Activated naive CD8-positive, alpha-beta T cell (primary cell): ENCODE measurements at regions not wholly inside any gene's neighbourhood (a gene's known extent, or its start where the extent isn't known, plus 50 kb on each side); places are given as distances from the start of the nearest gene placed in this dataset.
"Not testable (repeated sequence)": the region's sequence is repeated elsewhere in the genome, so short reads cannot be mapped to it uniquely, and the experiment has no call there.

Experiments used
- H3K27ac Mint-ChIP-seq: one replicate; pipeline ENCODE4 v1.8.0; 2021; ENCODE audit warnings: mixed read lengths
- H3K27me3 Mint-ChIP-seq: one replicate; pipeline ENCODE4 v1.8.0; 2021; ENCODE audit warnings: mixed read lengths
- H3K36me3 Mint-ChIP-seq: one replicate; pipeline ENCODE4 v1.8.0; 2021; ENCODE audit warnings: mixed read lengths
- H3K4me1 Mint-ChIP-seq: one replicate; pipeline ENCODE4 v1.8.0; 2021; ENCODE audit warnings: low read depth, mixed read lengths
- H3K4me3 Mint-ChIP-seq: one replicate; pipeline ENCODE4 v1.8.0; 2021; ENCODE audit warnings: mild to moderate bottlenecking, mixed read lengths
- H3K9me3 Mint-ChIP-seq: one replicate; pipeline ENCODE4 v1.8.0; 2021; ENCODE audit warnings: low read depth, mixed read lengths

DNA sequence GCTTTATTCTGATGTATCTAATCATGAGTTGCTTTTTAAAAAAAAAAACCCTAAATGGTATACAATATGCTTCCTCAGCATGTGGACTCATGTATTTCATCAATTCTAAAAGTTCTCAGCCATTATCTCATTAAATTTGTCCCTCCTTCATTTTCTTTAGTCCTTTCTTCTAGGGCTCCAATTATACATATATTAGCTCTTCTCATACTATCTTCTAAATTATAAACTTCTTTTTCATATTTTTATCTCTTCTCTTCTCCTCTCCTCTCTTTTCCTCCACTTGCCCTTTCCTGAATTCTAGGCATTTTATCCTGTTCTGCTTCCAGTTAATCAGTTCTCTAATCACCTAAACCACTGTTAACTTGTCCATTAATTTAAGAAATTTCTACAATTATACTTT is 55.0 kb upstream of the IL33 start:
- no peak overlapping the region for H3K4me3 Mint-ChIP-seq
- H3K9me3 Mint-ChIP-seq, result peaks cover 19% of the 10 kb centered on the region
- no peaks in the 10 kb centered on the region for H3K27me3 Mint-ChIP-seq
- no peaks in the 10 kb centered on the region for H3K4me1 Mint-ChIP-seq
- H3K27ac Mint-ChIP-seq, result no peak overlapping the region
- peaks cover 2% of the 10 kb centered on the region for H3K36me3 Mint-ChIP-seq

DNA sequence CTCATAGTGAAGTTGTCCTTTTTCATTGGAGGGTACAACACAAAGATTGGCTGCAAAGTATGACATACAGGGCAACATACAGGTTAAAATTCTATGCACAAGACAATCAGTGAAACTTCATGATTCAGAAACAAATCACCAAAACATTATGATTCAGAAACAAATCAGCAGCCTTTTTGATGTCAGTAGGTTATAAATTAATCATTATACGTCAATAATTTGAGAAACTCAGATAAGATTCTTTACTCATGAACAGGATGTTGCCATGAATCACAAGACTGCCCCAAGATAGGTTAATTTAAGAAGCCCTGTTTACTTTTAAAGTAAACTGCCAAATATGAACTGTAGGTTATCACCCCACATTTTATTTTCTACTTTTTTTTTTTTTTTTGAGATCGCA is 62.2 kb upstream of the IL33 start:
- no peaks in the 10 kb centered on the region for H3K36me3 Mint-ChIP-seq
- H3K9me3 Mint-ChIP-seq, result peaks cover 4% of the 10 kb centered on the region
- H3K4me1 Mint-ChIP-seq, result no peaks in the 10 kb centered on the region
- no peak overlapping the region for H3K4me3 Mint-ChIP-seq
- H3K27ac Mint-ChIP-seq, result no peak overlapping the region
- H3K27me3 Mint-ChIP-seq, result peaks cover 13% of the 10 kb centered on the region

DNA sequence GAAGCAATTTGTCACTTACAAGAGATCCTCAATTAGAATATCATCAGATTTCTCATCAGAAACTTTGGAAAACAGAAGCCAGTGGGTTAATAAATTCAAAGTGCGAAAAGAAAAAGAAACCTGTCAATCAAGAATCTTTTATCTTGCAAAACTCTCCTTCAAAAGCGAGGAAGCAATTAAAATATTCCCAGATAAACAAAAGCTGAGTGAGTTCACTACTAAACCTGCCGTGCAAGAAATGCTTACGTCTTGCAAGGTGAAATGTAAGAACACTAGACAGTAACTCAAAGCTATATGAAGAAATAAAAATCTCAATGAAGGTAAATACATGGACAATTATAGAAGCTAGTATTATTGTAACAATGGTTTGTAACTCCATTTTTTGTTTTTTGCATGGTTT is 62.8 kb upstream of the IL33 start:
- Mint-ChIP-seq H3K36me3 (no peaks in the 10 kb centered on the region), H3K27ac (no peak overlapping the region), H3K4me1 (no peaks in the 10 kb centered on the region), H3K4me3 (no peak overlapping the region), H3K27me3 (peaks cover 13% of the 10 kb centered on the region), H3K9me3 (peaks cover 4% of the 10 kb centered on the region)

DNA sequence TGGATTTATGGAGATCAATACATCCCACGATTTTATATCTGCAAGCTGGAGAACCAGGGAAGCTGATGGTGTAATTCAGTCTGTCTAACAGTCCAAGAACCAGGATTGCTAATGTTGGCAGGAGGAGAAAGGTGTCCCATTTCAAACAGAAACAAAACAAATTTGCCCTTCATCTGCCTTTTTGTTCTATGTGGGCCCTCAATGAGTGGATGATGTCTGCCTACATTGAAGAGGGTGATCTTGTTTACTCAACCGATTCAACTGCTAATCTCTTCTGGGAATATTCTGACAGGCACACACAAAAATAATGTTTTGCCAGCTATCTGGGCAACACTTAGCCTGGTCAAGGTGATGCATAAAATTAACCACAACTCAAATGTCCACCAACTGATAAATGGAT is 65.1 kb upstream of the IL33 start:
- Mint-ChIP-seq H3K4me3 (no peak overlapping the region), H3K4me1 (no peaks in the 10 kb centered on the region), H3K27me3 (peaks cover 13% of the 10 kb centered on the region), H3K36me3 (no peaks in the 10 kb centered on the region), H3K27ac (no peak overlapping the region), H3K9me3 (no peaks in the 10 kb centered on the region)

DNA sequence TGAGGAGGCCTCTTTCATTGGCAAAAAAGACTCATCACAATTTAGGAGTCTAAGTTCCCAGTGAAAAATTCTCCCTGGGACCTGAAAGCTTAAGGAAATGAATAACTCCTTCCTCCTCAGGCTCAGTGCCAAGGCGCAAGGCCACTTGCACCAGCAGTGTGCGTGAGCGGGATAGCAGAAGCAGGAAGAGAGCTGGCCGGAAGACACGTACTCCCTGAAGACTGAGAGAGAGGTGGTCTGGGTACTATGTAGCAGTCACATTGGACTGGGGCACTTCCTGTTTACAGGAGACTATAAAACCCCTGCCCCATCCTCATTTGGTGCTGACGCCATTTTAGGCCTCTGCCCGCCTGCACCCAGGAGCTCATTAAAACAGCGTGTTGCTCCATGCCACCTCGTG is 66.3 kb upstream of the IL33 start:
- Mint-ChIP-seq H3K27me3 (peaks cover 11% of the 10 kb centered on the region), H3K9me3 (no peaks in the 10 kb centered on the region), H3K27ac (no peak overlapping the region), H3K4me3 (no peak overlapping the region), H3K36me3 (no peaks in the 10 kb centered on the region), H3K4me1 (no peaks in the 10 kb centered on the region)

DNA sequence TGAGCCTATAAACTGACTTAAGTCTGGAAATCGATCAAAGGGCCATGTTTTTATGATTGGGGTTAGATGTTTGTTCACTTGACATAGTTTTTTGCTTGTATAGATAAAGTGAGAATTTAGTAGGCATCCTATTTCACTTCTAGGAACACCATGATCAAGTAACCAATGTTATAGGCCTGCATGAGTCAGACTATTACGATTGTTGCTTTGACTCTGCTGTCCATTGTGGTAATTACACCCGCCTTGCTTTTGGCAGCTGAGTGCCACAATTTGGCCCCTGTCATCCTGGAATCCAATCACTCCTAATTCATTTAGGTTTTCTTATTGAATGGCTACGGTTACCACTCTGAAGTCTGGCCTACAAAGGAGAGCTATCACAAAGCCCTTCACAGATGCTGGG is 67.8 kb upstream of the IL33 start:
- H3K4me1 Mint-ChIP-seq, result no peaks in the 10 kb centered on the region
- H3K36me3 Mint-ChIP-seq, result no peaks in the 10 kb centered on the region
- H3K27me3 Mint-ChIP-seq, result peaks cover 8% of the 10 kb centered on the region
- H3K27ac Mint-ChIP-seq, result no peak overlapping the region
- peaks cover 3% of the 10 kb centered on the region for H3K9me3 Mint-ChIP-seq
- H3K4me3 Mint-ChIP-seq, result no peak overlapping the region

DNA sequence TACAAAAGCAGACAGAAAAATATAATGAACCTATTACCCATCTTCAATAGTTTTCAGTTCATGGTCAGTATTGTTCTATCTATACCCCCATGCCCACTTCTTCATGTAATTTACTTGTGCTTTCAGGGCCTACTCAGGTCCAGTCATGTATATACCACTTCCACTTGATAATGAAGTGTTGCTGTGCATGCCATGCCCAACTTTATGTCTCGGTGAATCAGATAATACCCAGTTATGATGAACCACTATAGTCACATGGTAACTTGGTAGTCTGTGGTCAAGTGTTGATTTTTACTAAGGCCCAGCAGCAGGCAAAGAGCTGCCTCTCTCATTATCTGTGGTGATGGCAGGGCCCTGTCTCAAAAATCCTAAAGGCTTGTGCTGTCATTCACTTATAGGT is 70.7 kb upstream of the IL33 start:
- no peaks in the 10 kb centered on the region for H3K4me1 Mint-ChIP-seq
- H3K4me3 Mint-ChIP-seq, result no peak overlapping the region
- H3K9me3 Mint-ChIP-seq, result peaks cover 12% of the 10 kb centered on the region
- peaks cover 2% of the 10 kb centered on the region for H3K27me3 Mint-ChIP-seq
- H3K36me3 Mint-ChIP-seq, result no peaks in the 10 kb centered on the region
- H3K27ac Mint-ChIP-seq, result no peak overlapping the region

DNA sequence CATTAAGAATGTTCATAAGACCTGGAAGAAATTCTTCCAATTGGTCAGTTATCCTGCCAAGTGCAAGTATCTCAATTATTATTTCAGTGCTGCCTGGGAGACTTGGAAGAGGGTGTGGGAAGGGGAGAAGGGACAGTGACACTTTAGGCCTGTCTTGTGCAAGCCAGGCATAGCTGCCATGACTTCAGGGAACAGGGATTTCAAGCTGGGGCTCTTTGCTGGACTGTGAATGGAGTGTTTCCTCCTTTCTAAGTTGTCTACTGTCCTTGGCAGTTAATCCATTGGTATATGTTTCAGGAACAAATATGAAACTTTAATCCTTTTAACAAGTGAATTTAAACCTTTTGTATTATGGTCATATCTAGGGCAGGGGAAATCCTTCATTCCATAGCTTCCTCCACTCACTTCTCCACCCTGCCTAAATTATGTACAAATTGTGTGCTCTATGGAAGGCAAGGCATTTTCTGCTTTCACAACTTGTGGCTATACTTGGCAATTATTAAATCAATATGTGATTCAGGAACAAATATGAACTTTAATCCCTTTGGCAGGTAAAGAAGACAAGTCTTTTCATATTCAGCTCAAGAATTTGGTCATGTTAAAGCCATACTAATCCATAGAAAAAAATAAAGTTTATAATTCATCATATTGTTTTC is 72.7 kb upstream of the IL33 start:
- Mint-ChIP-seq H3K4me1 (no peaks in the 10 kb centered on the region), H3K36me3 (no peaks in the 10 kb centered on the region), H3K9me3 (peaks cover 12% of the 10 kb centered on the region), H3K27ac (no peak overlapping the region), H3K27me3 (no peaks in the 10 kb centered on the region), H3K4me3 (no peak overlapping the region)

DNA sequence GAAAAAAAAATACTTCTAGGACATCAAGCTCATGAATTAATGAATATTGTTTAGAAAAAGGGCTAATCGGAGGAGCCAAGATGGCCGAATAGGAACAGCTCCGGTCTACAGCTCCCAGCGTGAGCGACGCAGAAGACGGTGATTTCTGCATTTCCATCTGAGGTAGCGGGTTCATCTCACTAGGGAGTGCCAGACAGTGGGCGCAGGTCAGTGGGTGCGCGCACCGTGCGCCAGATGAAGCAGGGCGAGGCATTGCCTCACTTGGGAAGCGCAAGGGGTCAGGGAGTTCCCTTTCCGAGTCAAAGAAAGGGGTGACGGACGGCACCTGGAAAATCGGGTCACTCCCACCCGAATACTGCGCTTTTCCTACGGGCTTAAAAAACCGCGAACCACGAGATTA is 79.8 kb upstream of the IL33 start:
- H3K27ac Mint-ChIP-seq, H3K4me3 Mint-ChIP-seq, H3K36me3 Mint-ChIP-seq: not testable (repeated sequence)

DNA sequence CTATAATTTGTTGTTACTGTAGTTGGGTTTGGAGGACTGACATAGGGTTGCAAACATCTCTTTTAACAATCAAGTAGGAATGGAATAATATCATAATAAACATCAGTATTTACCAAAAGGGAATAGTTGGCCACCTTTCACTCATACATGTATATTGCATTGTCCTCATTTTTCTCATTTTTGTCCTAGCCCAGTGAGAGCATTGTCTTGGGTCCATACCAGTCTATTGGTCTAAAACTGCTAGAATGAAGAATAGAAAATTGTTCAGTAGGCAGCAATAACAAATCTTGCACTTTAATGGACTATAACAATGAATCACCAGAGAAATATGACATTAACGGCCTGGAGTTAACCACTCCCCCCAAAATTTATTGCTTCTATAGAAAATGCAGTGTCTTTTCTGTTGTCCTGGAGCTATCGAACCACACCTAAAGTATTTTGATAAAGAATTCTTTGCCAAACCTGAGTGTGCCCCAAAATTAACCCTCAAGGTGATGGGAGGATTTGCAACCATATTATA is 80.9 kb upstream of the IL33 start:
- Mint-ChIP-seq H3K9me3 (peaks cover 5% of the 10 kb centered on the region), H3K27ac (no peak overlapping the region), H3K27me3 (no peaks in the 10 kb centered on the region), H3K4me3 (no peak overlapping the region), H3K4me1 (peaks cover 5% of the 10 kb centered on the region), H3K36me3 (no peaks in the 10 kb centered on the region)

More for the DNA sequence above, 79.8 kb upstream of the IL33 start:
- H3K4me1 Mint-ChIP-seq, H3K27me3 Mint-ChIP-seq, H3K9me3 Mint-ChIP-seq: not testable (repeated sequence)

DNA sequence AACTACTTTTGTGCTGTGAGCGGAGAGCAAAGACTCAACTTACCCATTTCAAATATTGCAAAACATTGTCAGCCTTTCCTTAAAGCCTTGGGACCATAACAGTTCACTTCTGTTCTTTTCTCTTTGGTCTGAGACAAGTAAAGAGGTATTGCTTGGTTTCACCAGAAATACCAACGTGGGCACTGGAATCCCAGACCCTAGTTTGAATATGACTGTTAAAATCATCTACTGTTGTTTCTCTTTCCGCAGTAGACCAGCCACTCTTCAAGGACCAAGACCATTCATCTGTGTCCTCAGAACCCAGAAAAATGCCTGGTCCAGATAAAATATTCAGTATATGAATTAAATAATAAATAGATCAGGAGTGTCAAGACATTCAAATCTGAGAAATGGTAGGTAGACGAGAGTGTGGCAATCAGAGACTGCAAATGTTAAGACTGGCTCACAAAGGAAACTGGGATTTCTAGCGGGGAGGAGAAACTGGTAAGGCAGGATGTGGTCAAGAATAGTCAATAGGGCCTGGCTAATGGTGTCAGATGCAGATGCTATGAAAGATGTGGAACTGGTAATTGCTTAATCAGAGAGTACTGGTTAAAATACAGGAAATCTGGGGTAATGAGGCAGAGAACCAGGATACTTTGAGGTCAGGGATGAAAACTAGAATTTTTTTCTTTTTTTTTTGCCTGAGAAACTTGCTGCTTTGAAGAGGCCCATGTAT is 82.1 kb upstream of the IL33 start:
- Mint-ChIP-seq H3K36me3 (no peaks in the 10 kb centered on the region), H3K27ac (no peak overlapping the region), H3K27me3 (peaks cover 3% of the 10 kb centered on the region), H3K4me3 (no peak overlapping the region), H3K9me3 (peaks cover 5% of the 10 kb centered on the region), H3K4me1 (peaks cover 5% of the 10 kb centered on the region)

DNA sequence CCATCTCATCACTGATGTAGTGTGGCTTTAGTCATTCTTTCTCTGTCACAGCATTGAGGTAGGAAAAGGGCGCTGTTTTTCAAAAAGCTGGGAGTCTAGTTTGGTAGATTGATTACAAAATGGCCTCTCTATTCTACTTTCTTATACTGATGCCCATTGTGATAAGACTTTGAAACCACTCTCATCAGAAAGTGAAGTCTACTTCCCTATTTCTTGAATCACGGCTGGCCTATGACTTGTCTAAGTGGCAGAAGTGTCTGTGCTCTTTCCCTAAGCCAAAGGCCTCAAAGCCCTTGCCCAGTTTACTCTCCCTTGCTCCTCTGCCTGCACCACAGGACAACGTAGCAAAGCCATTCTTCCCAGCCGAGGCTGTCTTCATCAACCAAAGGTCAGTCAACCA is 83.0 kb upstream of the IL33 start:
- no peak overlapping the region for H3K4me3 Mint-ChIP-seq
- H3K27me3 Mint-ChIP-seq, result peaks cover 6% of the 10 kb centered on the region
- no peaks in the 10 kb centered on the region for H3K36me3 Mint-ChIP-seq
- no peak overlapping the region for H3K27ac Mint-ChIP-seq
- peaks cover 5% of the 10 kb centered on the region for H3K9me3 Mint-ChIP-seq
- peaks cover 5% of the 10 kb centered on the region for H3K4me1 Mint-ChIP-seq

DNA sequence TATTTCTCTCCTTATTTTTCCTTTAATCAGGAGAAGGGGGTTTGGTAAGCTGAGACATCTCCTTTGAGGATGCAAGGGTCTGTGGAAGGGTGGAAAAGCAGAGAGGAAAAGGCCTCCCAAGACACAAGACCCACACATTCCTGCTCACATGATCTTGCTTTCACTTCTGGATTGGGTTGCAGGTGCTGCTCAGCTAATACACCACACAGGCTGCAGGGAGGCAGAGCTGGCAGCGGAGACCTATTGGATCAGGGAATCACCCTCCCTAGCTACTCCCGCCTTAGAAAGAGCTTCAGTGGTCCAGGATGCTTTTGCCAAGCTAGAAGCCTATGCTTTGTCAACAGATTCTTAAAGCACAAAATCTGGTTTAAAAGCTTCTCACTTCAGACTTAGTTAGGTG is 87.6 kb upstream of the IL33 start:
- H3K4me1 Mint-ChIP-seq, result no peaks in the 10 kb centered on the region
- no peaks in the 10 kb centered on the region for H3K9me3 Mint-ChIP-seq
- H3K27ac Mint-ChIP-seq, result no peak overlapping the region
- no peak overlapping the region for H3K4me3 Mint-ChIP-seq
- peaks cover 6% of the 10 kb centered on the region for H3K27me3 Mint-ChIP-seq
- H3K36me3 Mint-ChIP-seq, result no peaks in the 10 kb centered on the region

DNA sequence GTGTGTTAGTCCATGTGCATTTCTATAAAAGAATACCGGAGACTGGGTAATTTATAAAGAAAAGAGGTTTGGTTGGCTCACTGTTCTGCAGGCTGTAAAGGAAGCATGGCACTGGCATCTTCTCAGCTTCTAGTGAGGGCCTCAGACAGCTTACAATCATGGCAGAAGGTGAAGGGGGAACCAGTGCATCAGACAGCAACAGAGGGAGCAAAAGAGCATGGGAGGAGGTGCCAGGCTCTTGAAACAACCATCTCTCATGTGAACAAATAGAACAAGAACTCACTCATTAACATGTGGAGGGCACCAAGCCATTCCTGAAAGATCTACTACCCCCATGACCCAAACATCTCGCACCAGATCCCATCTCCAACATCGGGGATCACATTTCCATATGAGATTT is 89.2 kb upstream of the IL33 start:
- Mint-ChIP-seq H3K36me3 (no peaks in the 10 kb centered on the region), H3K4me1 (no peaks in the 10 kb centered on the region)

DNA sequence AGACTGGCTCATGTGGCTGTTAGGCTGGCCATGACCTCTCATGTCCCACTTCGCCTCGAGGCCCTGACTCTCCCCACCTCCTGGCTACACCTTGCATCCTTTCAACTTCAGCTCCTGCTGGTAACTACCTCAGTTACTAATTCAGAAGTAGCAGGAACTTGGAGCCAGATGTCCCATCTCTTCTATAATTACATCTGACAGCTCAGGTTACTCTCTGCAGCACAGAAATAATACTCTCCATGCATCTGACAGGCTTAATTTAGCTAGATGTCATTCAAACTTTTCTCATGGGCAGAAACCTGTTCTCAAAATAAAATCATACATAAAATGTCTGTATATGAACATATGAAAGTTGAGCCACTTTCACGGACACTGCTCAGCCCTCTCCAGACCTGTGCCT is 92.2 kb upstream of the IL33 start:
- Mint-ChIP-seq H3K27me3 (peaks cover 9% of the 10 kb centered on the region), H3K27ac (no peak overlapping the region), H3K36me3 (no peaks in the 10 kb centered on the region), H3K9me3 (no peaks in the 10 kb centered on the region), H3K4me1 (no peaks in the 10 kb centered on the region), H3K4me3 (no peak overlapping the region)

More for the DNA sequence above, 89.2 kb upstream of the IL33 start:
- H3K9me3 Mint-ChIP-seq, result no peaks in the 10 kb centered on the region
- H3K4me3 Mint-ChIP-seq, result no peak overlapping the region
- H3K27me3 Mint-ChIP-seq, result peaks cover 12% of the 10 kb centered on the region
- H3K27ac Mint-ChIP-seq, result no peak overlapping the region

DNA sequence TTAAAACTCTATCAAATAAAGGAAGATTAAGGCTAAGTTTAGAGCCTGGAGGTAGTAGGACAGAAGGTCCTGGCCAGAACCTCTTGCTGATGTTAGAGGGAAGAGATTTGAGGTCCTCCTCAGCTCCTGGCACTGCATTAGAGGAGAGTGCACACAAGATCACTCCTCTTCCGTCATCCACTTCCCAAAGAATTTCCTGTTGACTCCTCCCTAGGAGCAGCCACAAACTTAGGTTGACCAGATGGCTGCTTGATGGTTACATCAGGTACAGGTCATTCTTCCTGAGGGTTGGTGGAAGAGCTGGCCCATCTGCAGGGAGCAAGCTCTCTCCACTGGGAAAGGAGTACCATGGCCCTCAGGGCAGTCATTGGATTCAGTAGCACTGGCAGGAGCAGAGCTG is 93.9 kb upstream of the IL33 start:
- Mint-ChIP-seq H3K27ac (no peak overlapping the region), H3K27me3 (peaks cover 6% of the 10 kb centered on the region), H3K36me3 (no peaks in the 10 kb centered on the region), H3K4me3 (no peak overlapping the region), H3K4me1 (no peaks in the 10 kb centered on the region), H3K9me3 (no peaks in the 10 kb centered on the region)
